Common myeloid progenitor, CD34-positive (primary cell): ENCODE measurements at regions not wholly inside any gene's neighbourhood (a gene's known extent, or its start where the extent isn't known, plus 50 kb on each side); places are given as distances from the start of the nearest gene placed in this dataset.

Source experiments
- CTCF ChIA-PET: fragments of 350-600 bp; sonication (Branson Sonifier 250); formaldehyde crosslinking; loops from one replicate; lab custom pipeline; 2021; ENCODE audit warnings: antibody characterized with exemption; lab: Charles Lee
- POLR2A ChIA-PET: fragments of 350-600 bp; sonication (Branson Sonifier 250); formaldehyde crosslinking; loops from one replicate; lab custom pipeline; 2021; ENCODE audit warnings: antibody characterized with exemption; lab: Charles Lee
- DNase-seq, 3 donors: peaks; one replicate each; pipeline versions ENCODE4 v3.0.0 to v3.0.0-alpha.2; 2013
- H3K27ac ChIP-seq, 2 experiments: 1 replicate in 1 of 2; 2 replicates in 1 of 2; pipeline ENCODE4 v1.7.0; 2013; ENCODE audit warnings: inconsistent platforms in 2 of 2, low read length in 2 of 2, mild to moderate bottlenecking in 2 of 2, low read depth in 1 of 2, moderate library complexity in 1 of 2; ENCODE audit not compliant: severe bottlenecking in 2 of 2, insufficient read depth in 1 of 2, poor library complexity in 1 of 2
- H3K27me3 ChIP-seq, 5 experiments: replicated peaks in 2 of 5; 1 replicate in 3 of 5; 2 replicates in 2 of 5; pipeline versions ENCODE4 v1.6.1 to v1.7.0; 2013; ENCODE audit warnings: low read length in 4 of 5, mild to moderate bottlenecking in 2 of 5, moderate library complexity in 2 of 5, inconsistent platforms in 1 of 5; ENCODE audit not compliant: insufficient read depth in 5 of 5, control insufficient read depth in 4 of 5
- H3K36me3 ChIP-seq, 4 experiments: 1 replicate in 2 of 4; 2 replicates in 2 of 4; pipeline versions ENCODE4 v1.6.1 to v1.7.0; 2013; ENCODE audit warnings: low read length in 3 of 4, control low read depth in 1 of 4, mild to moderate bottlenecking in 1 of 4; ENCODE audit not compliant: control insufficient read depth in 4 of 4, insufficient read depth in 4 of 4
- H3K4me1 ChIP-seq, 4 experiments: 1 replicate in 3 of 4; 2 replicates in 1 of 4; pipeline versions ENCODE4 v1.6.1 to v1.7.1; 2013; ENCODE audit warnings: low read length in 3 of 4, mild to moderate bottlenecking in 3 of 4, control low read depth in 1 of 4, inconsistent platforms in 1 of 4, moderate library complexity in 1 of 4; ENCODE audit not compliant: control insufficient read depth in 4 of 4, insufficient read depth in 4 of 4; ENCODE audit errors: control extremely low read depth in 1 of 4
- H3K4me3 ChIP-seq, 7 experiments: 1 replicate in 4 of 7; 2 replicates in 3 of 7; pipeline versions ENCODE4 v1.5.1 to v1.7.0; 2013; ENCODE audit warnings: mild to moderate bottlenecking in 7 of 7, low read length in 6 of 7, moderate library complexity in 6 of 7, inconsistent platforms in 2 of 7, low read depth in 2 of 7, control low read depth in 1 of 7; ENCODE audit not compliant: insufficient read depth in 4 of 7, control insufficient read depth in 1 of 7; ENCODE audit errors: extremely low read depth in 1 of 7
- H3K9me3 ChIP-seq, 5 experiments: 1 replicate in 4 of 5; 2 replicates in 1 of 5; pipeline versions ENCODE4 v1.6.1 to v1.7.1; 2013; ENCODE audit warnings: low read length in 4 of 5, mild to moderate bottlenecking in 2 of 5, inconsistent platforms in 1 of 5, low read depth in 1 of 5, moderate library complexity in 1 of 5; ENCODE audit not compliant: control insufficient read depth in 4 of 5, insufficient read depth in 2 of 5; ENCODE audit errors: control extremely low read depth in 1 of 5
- WGBS: methylation state at CpG from one replicate; pipeline ENCODE4 v1.1.5; 2013; ENCODE audit not compliant: insufficient coverage; 5-methylcytosine and 5-hydroxymethylcytosine counted together

DNA sequence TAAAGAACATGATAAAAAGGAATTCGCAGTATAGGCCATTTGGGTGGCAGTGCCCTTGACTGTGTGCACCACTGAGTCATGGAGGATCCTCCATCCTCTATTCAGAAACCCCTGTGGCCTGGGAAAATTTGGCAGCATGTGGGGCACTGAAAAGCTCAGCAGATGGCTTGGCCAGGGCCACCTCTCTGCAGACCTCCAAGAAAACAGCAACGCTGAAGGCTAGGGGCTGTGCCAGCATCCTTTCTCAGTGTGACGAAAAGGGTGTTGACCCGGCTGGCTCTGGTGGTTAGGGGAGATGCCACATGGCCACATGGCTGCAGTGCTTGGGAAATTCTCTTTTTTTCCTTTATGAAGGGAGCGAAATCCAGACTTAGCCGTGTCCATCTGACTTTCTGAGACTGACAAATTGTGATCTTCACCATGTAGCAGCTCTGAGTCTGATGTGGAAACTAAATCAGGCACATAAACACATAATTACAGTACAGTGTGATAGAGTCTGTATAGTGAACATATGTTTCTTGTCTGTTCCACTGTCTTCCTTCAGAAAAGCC, 178.0 kb downstream of the KCTD12 start:
- DNase-seq: no peak
- POLR2A ChIA-PET: no interaction called here
- no peaks in the 10 kb centered on the region for H3K4me1 ChIP-seq
- no peak overlapping the region for H3K27ac ChIP-seq
- H3K36me3 ChIP-seq: no peaks in the 10 kb centered on the region
- CTCF ChIA-PET: interaction anchor here (1.2 to 1.3 kb wide), 2 partner anchors 175 to 196 kb away, joined by 3 to 4 read pairs; no protein-coding TSS in a partner anchor
- no peaks in the 10 kb centered on the region for H3K27me3 ChIP-seq
- 100% methylated on average over 5 of the region's 6 CpGs for WGBS
- H3K9me3 ChIP-seq: no peaks in the 10 kb centered on the region
- H3K4me3 ChIP-seq: no peak overlapping the region

DNA sequence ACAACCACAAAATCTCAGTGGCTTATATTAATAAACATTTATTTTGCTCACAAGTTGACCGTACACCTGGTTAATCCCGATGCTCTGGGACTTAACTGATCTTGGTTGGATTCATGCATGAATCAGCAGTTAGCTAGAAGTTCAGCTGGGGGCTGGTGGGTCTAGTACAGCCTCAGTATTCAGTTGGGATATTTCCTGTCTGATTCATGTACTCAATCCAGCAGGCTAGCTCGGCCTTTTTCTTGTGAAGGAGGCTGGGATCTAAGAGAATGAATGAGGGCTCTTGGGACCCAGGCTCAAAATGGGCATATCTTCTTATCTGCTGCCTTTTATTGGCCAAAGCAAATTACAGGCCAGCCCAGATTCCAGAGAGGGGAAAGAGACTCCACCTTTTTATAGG, 178.8 kb downstream of the KCTD12 start:
- no peaks in the 10 kb centered on the region for H3K27me3 ChIP-seq
- H3K4me3 ChIP-seq: no peak overlapping the region
- no peak overlapping the region for H3K27ac ChIP-seq
- no peak for DNase-seq
- H3K36me3 ChIP-seq: no peaks in the 10 kb centered on the region
- no peaks in the 10 kb centered on the region for H3K4me1 ChIP-seq
- no peaks in the 10 kb centered on the region for H3K9me3 ChIP-seq
- 90% methylated on average over 3 of the region's 3 CpGs for WGBS
- CTCF ChIA-PET: interaction anchor here (1.0 to 1.3 kb wide), 2 partner anchors 46 to 196 kb away, joined by 3 read pairs; no protein-coding TSS in a partner anchor
- POLR2A ChIA-PET: no interaction called here

DNA sequence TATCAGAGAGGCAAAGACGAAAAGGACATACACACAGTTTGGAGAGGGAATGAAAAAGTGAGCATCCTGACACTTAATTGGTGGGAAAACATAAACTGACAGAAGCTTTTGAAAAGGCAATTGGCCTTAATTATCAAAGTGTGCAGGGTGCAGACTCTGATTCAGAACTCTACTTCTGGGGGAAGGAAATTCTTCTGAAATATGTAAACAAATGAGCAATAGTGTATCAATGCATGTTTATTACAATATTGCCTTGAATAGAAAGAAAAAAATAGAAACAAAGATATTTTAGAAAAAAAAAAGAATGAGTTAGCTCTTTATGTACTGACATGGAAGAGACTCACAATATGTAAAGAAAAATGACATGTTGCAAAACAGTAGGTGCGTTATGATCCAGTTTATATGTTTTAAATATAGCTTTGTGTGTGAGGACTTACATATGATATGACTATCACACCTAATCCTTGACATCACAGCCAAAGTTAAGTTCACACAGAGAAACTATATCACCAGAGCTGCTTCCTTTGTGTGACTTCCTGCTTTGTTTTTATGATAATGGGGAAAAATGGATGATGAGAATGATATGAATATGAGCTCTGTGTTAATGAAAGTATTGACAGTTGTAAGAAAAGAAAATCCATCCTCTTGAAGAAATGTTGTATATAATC, 182.4 kb downstream of the KCTD12 start:
- no peak for DNase-seq
- 83% methylated on average over 1 of the region's 2 CpGs for WGBS
- Histone ChIP-seq H3K4me3 (no peak overlapping the region), H3K36me3 (no peaks in the 10 kb centered on the region), H3K27me3 (no peaks in the 10 kb centered on the region), H3K9me3 (no peaks in the 10 kb centered on the region), H3K27ac (no peak overlapping the region), H3K4me1 (no peaks in the 10 kb centered on the region)
- CTCF ChIA-PET: interaction anchor here (1.0 to 1.1 kb wide), 3 partner anchors 12 to 168 kb away, joined by 3 to 5 read pairs (median 4); no protein-coding TSS in a partner anchor
- POLR2A ChIA-PET: interaction anchor here (0.7 kb wide), 1 partner anchor 20 kb away, joined by 3 read pairs; no protein-coding TSS in a partner anchor

DNA sequence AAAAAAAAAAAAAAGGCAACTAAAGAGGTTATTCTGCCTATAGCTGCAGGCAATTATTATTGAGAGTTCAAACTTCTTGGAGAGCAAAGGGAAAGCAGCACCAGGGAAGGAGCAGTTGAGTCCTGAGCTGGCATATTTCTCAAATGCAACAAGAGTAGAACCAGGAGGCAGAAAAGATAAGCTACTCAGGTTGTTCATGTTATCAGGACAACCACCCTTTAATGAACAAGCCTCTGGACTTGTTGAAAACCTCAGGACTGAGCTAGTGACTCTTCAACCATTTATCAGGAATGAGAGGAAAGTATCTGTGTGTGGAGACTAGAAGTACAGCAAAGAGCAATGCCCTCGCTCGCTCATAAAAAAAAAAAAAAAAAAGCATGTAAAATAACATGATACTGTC, 183.0 kb downstream of the KCTD12 start:
- ChIA-PET CTCF (interaction anchor here (1.0 to 1.1 kb wide), 3 partner anchors 12 to 168 kb away, joined by 3 to 5 read pairs (median 4); no protein-coding TSS in a partner anchor), POLR2A (interaction anchor here (0.7 kb wide), 1 partner anchor 20 kb away, joined by 3 read pairs; no protein-coding TSS in a partner anchor)
- peak in 1 of 3 donors; percentile 19 for DNase-seq
- no peak overlapping the region for H3K4me3 ChIP-seq
- H3K9me3 ChIP-seq: no peaks in the 10 kb centered on the region
- no peaks in the 10 kb centered on the region for H3K27me3 ChIP-seq
- no peak overlapping the region for H3K27ac ChIP-seq
- WGBS: no CpG with 5 or more reads among the region's 2 CpGs
- H3K36me3 ChIP-seq: no peaks in the 10 kb centered on the region
- no peaks in the 10 kb centered on the region for H3K4me1 ChIP-seq

DNA sequence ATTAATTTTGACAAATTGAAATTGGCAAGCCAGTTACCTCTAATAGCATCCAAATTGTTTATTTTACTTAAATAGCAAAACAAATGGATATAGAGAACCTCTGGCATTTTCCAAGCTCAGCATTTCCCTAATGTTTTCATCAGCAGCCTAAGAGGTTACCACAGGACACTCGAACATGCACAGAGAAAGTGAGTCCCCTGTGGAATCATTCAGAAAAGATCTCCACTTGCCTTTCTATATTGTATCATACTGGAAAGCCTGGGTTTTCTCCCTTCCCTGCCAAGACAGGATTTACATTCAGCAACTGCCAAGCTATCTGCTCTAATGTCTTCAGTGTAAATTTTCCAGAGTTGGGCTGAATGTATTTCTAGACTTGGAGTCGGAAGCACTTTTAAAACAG, 188.9 kb downstream of the KCTD12 start:
- WGBS: 100% methylated on average over 1 of the region's 2 CpGs
- no peaks in the 10 kb centered on the region for H3K9me3 ChIP-seq
- no peak overlapping the region for H3K4me3 ChIP-seq
- no peaks in the 10 kb centered on the region for H3K27me3 ChIP-seq
- no peak overlapping the region for H3K27ac ChIP-seq
- ChIA-PET CTCF (no interaction called here), POLR2A (no interaction called here)
- no peaks in the 10 kb centered on the region for H3K4me1 ChIP-seq
- DNase-seq: no peak
- H3K36me3 ChIP-seq: no peaks in the 10 kb centered on the region

DNA sequence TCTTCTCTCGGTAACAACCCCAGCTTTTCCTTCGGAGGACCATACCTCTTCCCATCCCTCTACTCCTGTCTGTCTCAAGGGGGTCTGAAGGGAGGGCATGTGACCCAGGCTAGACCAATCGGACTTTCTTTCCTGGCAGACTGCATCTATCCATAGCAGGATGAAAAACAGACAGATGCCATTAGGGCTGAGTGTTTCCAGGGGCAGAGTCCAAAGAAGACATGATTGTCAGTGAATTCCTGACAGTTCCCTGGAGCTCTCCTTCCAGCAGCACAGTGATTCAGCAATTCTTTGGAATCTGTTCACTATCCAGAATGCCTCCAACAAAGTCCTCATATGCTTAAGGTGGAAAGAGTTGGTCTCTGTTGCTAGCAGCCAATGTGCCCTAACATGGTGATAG, 189.8 kb downstream of the KCTD12 start:
- no peaks in the 10 kb centered on the region for H3K9me3 ChIP-seq
- H3K36me3 ChIP-seq: no peaks in the 10 kb centered on the region
- H3K4me3 ChIP-seq: no peak overlapping the region
- no peaks in the 10 kb centered on the region for H3K4me1 ChIP-seq
- CTCF ChIA-PET: no interaction called here
- POLR2A ChIA-PET: no interaction called here
- no peaks in the 10 kb centered on the region for H3K27me3 ChIP-seq
- WGBS: 100% methylated on average over 2 of the region's 3 CpGs
- H3K27ac ChIP-seq: no peak overlapping the region
- DNase-seq: no peak

DNA sequence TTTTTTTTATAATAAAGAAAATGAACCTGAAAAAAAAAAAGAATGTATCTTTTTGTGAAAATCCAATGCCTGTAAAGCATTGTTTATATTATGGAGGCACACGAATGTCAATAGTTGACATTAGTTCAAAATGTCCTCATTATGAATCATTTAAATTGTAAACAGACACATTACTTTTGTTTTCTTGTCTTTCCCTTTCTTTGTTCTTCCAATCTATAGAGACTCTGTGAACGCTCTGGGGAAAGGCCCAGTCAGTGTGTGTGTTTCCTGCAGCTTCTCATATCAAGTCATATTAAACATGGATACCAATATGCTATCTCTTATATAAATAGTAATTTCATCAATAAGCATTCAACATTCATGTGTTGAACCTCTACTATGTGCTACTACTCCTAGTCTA, 193.1 kb downstream of the KCTD12 start:
- H3K36me3 ChIP-seq: no peaks in the 10 kb centered on the region

More for the DNA sequence above, 193.1 kb downstream of the KCTD12 start:
- Histone ChIP-seq H3K4me3 (no peak overlapping the region), H3K27ac (no peak overlapping the region), H3K4me1 (peaks cover 0 to 2% (median 0%) of the 10 kb centered on the region in 4 experiments), H3K27me3 (no peaks in the 10 kb centered on the region), H3K9me3 (no peaks in the 10 kb centered on the region)
- DNase-seq: no peak
- CTCF ChIA-PET: no interaction called here
- POLR2A ChIA-PET: no interaction called here
- no CpG with 5 or more reads among the region's 2 CpGs for WGBS
